PC-9 (cell line): ENCODE measurements at regions not wholly inside any gene's neighbourhood (a gene's known extent, or its start where the extent isn't known, plus 50 kb on each side); places are given as distances from the start of the nearest gene placed in this dataset.

Experiments
- BruUV-seq: library from RNA; stranded (reverse); fragments of 400-500 nt; replicated peaks from 2 replicates; lab custom pipeline; 2021; lab: Mats Ljungman, UMichigan
- CTCF ChIA-PET: fragments of 300-600 bp; sonication (Branson Sonifier 250); formaldehyde crosslinking; loops from one replicate; lab custom pipeline; 2022; ENCODE audit warnings: antibody characterized with exemption; lab: Charles Lee
- POLR2A ChIA-PET: fragments of 300-600 bp; sonication (Branson Sonifier 250); formaldehyde crosslinking; loops from one replicate; lab custom pipeline; 2022; ENCODE audit warnings: antibody characterized with exemption; ENCODE audit not compliant: unreplicated experiment; lab: Charles Lee
- DNase-seq, 2 experiments: peaks; one replicate each; pipeline versions ENCODE4 v3.0.0 to v3.0.0-alpha.2; 2015 to 2022; ENCODE audit warnings: mixed read lengths in 1 of 2
- H2AFZ ChIP-seq: fragments of 200-600 bp; sonication (generic); 2 replicates; pipeline ENCODE4 v1.8.1; 2017; ENCODE audit warnings: antibody characterized with exemption
- H3F3A ChIP-seq: fragments of 200-600 bp; sonication (generic); 2 replicates; pipeline ENCODE4 v1.8.1; 2017; ENCODE audit warnings: antibody characterized with exemption, mild to moderate bottlenecking, low read depth; ENCODE audit not compliant: insufficient read depth
- H3K27ac ChIP-seq: fragments of 200-600 bp; sonication (generic); 2 replicates; pipeline ENCODE4 v1.6.1; 2016; ENCODE audit warnings: mixed run types
- H3K27me3 ChIP-seq: fragments of 200-600 bp; sonication (generic); 2 replicates; pipeline ENCODE4 v1.6.1; 2016; ENCODE audit warnings: low read depth, mixed run types; ENCODE audit not compliant: insufficient read depth
- H3K36me3 ChIP-seq: fragments of 200-600 bp; sonication (generic); 2 replicates; pipeline ENCODE4 v1.6.1; 2016; ENCODE audit warnings: low read depth, mixed run types
- H3K4me1 ChIP-seq: fragments of 200-600 bp; sonication (generic); replicated peaks from 2 replicates; pipeline ENCODE4 v1.6.1; 2016; ENCODE audit warnings: mixed run types; ENCODE audit not compliant: insufficient read depth
- H3K4me2 ChIP-seq: fragments of 200-600 bp; sonication (generic); 2 replicates; pipeline ENCODE4 v1.6.1; 2017; ENCODE audit warnings: mixed run types
- H3K4me3 ChIP-seq: fragments of 200-600 bp; sonication (generic); 2 replicates; pipeline ENCODE4 v1.6.1; 2016; ENCODE audit warnings: mixed run types
- H3K79me2 ChIP-seq: fragments of 200-600 bp; sonication (generic); 2 replicates; pipeline ENCODE4 v1.6.1; 2017; ENCODE audit warnings: low read depth, mixed run types
- H3K9me2 ChIP-seq: fragments of 200-600 bp; sonication (generic); 2 replicates; pipeline ENCODE4 v1.8.1; 2017; ENCODE audit warnings: mild to moderate bottlenecking; ENCODE audit not compliant: insufficient read depth
- H3K9me3 ChIP-seq: fragments of 200-600 bp; sonication (generic); 2 replicates; pipeline ENCODE4 v1.8.1; 2016; ENCODE audit warnings: low read depth; ENCODE audit not compliant: insufficient read depth
- H4K20me1 ChIP-seq: fragments of 200-600 bp; sonication (generic); 2 replicates; pipeline ENCODE4 v1.8.1; 2017; ENCODE audit not compliant: insufficient read depth
- CTCF ChIP-seq: fragments of 200-600 bp; sonication (generic); conservative IDR thresholded peaks from 2 replicates; pipeline ENCODE4 v1.6.1; 2017; ENCODE audit warnings: mixed run types, antibody characterized with exemption, mild to moderate bottlenecking, moderate library complexity
- EZH2 ChIP-seq: fragments of 200-600 bp; sonication (generic); IDR thresholded peaks from 2 replicates; pipeline ENCODE4 v1.8.0; 2017; ENCODE audit warnings: antibody characterized with exemption, low read depth
- intact Hi-C: fragments of 100-400 bp; cut with micrococcal nuclease; formaldehyde crosslinking; loops from one replicate; pipeline ENCODE4 v1.10.0; 2022; ENCODE audit not compliant: unreplicated experiment

GRCh38 chr5:92887254-92887653 is 693.8 kb downstream of the NR2F1-AS1 start:
- no peaks in the 10 kb centered on the region for H3K4me1 ChIP-seq
- H3K27ac ChIP-seq, result no peak overlapping the region
- H4K20me1 ChIP-seq, result no peaks in the 10 kb centered on the region
- no peaks in the 10 kb centered on the region for H3K36me3 ChIP-seq
- H3K9me2 ChIP-seq, result no peaks in the 10 kb centered on the region
- ChIA-PET POLR2A (no interaction called here), CTCF (no interaction called here)
- no TSS peak for BruUV-seq
- H3K4me3 ChIP-seq, result no peak overlapping the region
- no peaks in the 10 kb centered on the region for H3K79me2 ChIP-seq
- H3K27me3 ChIP-seq, result no peaks in the 10 kb centered on the region
- TF ChIP-seq EZH2 (no peak), CTCF (no peak)
- no peak for DNase-seq
- intact Hi-C loops, result no loop called here
- H3K9me3 ChIP-seq, result no peaks in the 10 kb centered on the region
- H2AFZ ChIP-seq, result no peak overlapping the region
- H3F3A ChIP-seq, result no peaks in the 10 kb centered on the region
- no peak overlapping the region for H3K4me2 ChIP-seq

DNA sequence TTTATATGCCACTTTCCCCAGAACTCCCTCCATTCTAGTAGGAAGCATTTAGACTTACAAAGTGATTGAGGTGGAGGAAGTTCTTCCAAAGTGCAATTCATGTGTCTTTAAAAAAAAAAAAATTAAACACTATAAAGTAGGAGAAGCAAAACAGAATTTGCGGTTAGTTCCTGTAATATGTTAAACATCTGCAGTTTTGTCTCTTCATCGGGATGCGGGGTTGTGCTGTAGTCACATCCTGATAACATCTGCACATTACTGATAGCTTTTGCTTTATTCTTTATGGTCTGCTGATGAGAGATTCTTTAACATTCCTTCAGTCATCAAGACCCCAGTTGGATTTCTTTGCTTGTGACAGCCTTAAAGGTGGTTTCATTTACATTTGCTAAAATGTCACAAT is 694.3 kb downstream of the NR2F1-AS1 start:
- TF ChIP-seq CTCF, result no peak
- no peak for TF ChIP-seq EZH2
- Histone ChIP-seq H3K36me3 (no peaks in the 10 kb centered on the region), H3K27me3 (no peaks in the 10 kb centered on the region), H3F3A (no peaks in the 10 kb centered on the region), H3K9me2 (no peaks in the 10 kb centered on the region), H4K20me1 (no peaks in the 10 kb centered on the region), H3K4me2 (no peak overlapping the region), H3K9me3 (no peaks in the 10 kb centered on the region), H2AFZ (no peak overlapping the region), H3K79me2 (no peaks in the 10 kb centered on the region), H3K27ac (no peak overlapping the region), H3K4me3 (no peak overlapping the region), H3K4me1 (no peaks in the 10 kb centered on the region)
- DNase-seq, result no peak
- CTCF ChIA-PET, result no interaction called here
- POLR2A ChIA-PET, result no interaction called here
- intact Hi-C loops, result no loop called here
- BruUV-seq, result no TSS peak

- no peaks in the 10 kb centered on the region for H4K20me1 ChIP-seq
- H3K4me2 ChIP-seq, result no peak overlapping the region
- no peaks in the 10 kb centered on the region for H3K36me3 ChIP-seq
- ChIA-PET POLR2A (no interaction called here), CTCF (no interaction called here)
- H3K27me3 ChIP-seq, result no peaks in the 10 kb centered on the region
- no peak overlapping the region for H2AFZ ChIP-seq
- DNase-seq, result no peak
- intact Hi-C loops, result no loop called here
- H3K27ac ChIP-seq, result no peak overlapping the region
- no peaks in the 10 kb centered on the region for H3K4me1 ChIP-seq
- no peak overlapping the region for H3K4me3 ChIP-seq
- TF ChIP-seq CTCF, result 0 out of 2 replicates have a peak, but pooled peaks have one; percentile 20
- TF ChIP-seq EZH2, result no peak
- no peaks in the 10 kb centered on the region for H3F3A ChIP-seq
- H3K9me2 ChIP-seq, result no peaks in the 10 kb centered on the region
- no peaks in the 10 kb centered on the region for H3K79me2 ChIP-seq
- no TSS peak for BruUV-seq
- H3K9me3 ChIP-seq, result no peaks in the 10 kb centered on the region
Observed at GRCh38 chr5:92885950-92886349, 695.1 kb downstream of the NR2F1-AS1 start.
